ENCODE measurements at regions not wholly inside any gene's neighbourhood (a gene's known extent, or its start where the extent isn't known, plus 50 kb on each side); places are given as distances from the start of the nearest gene placed in this dataset.
"Not testable (repeated sequence)": the region's sequence is repeated elsewhere in the genome, so short reads cannot be mapped to it uniquely, and the experiment has no call there.

DNA sequence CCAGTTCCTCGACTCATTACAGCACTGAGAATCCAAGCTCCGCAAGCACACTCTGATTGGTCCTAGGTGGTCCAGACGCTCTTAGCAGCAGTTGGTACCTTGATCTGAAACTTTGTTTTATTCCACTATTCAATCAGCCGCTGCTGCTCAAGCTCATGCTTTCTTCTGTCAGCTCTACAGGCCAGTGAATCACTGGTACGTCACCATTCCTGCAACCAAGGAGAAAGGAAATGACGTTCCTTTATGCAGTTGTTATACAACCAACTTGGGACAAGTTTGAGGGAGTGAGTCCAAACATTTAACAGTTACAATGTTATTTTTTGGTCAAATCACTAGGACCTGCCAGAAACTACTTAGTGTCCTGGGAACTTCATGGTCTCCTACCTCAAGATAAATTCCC, 398.8 kb upstream of the TMEFF2 start:
- DNase-seq (ENCODE audit: low spot score) = no peak

GRCh38 chr2:192591617-192592016, 396.9 kb upstream of the TMEFF2 start:
- no peak for DNase-seq (ENCODE audit: low spot score)

- no peak for DNase-seq (ENCODE audit: low spot score)
These were observed 390.7 kb upstream of the TMEFF2 start for GRCh38 chr2:192585418-192585817.

GRCh38 chr2:192584976-192585375, 390.2 kb upstream of the TMEFF2 start:
- no peak for DNase-seq (ENCODE audit: low spot score)

GRCh38 chr2:192579965-192580700, 385.4 kb upstream of the TMEFF2 start:
- no peak for DNase-seq (ENCODE audit: low spot score)

DNA sequence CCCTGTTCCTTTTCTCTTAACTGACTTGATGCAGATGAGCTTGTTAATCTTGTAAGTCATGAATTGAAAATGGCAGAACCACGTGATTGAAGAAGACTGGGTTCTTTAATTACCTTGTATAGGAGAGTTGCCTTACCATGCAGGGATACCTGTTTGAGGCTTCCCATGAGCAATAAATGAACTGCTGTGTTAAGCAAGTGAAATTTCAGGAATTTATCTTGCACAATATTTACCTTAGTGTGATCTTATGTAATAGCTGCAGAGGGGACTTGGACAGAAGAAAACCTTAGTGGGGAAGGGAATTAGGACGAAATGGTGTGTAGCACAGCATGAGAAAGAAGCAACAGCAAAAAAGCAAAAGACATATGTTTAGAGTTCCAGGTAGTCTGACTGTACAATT, 384.0 kb upstream of the TMEFF2 start:
- peak; percentile 30 for DNase-seq (ENCODE audit: low spot score)

GRCh38 chr2:192577706-192578105, 383.0 kb upstream of the TMEFF2 start:
- DNase-seq (ENCODE audit: low spot score) = no peak

GRCh38 chr2:192574552-192574951, 379.8 kb upstream of the TMEFF2 start:
- no peak for DNase-seq (ENCODE audit: low spot score)

GRCh38 chr2:192571636-192572035, 376.9 kb upstream of the TMEFF2 start:
- no peak for DNase-seq (ENCODE audit: low spot score)

GRCh38 chr2:192570788-192571187, 376.1 kb upstream of the TMEFF2 start:
- DNase-seq (ENCODE audit: low spot score) = no peak

DNA sequence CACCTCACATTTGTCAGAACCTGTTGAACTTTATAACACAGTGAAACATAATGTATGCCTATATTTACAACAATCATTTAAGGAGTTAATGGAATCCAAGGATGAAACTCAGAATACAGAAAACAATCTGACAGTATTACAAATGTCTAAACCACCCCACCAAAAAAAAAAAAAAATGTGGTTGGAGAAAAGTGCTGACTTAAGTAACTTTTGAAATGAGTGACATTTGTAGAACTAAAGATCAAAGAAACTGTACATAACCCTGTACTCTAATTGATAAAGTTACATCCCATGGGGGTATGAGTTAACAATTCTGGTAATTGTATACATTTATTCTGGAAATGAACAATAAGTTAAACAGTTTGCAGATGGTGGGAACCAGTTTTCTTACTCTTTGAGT, 372.1 kb upstream of the TMEFF2 start:
- no peak for DNase-seq (ENCODE audit: low spot score)

- DNase-seq (ENCODE audit: low spot score) = no peak
These were observed 365.6 kb upstream of the TMEFF2 start for GRCh38 chr2:192560326-192560725.

- DNase-seq (ENCODE audit: low spot score) = no peak
These were observed 364.9 kb upstream of the TMEFF2 start for GRCh38 chr2:192559587-192559986.

DNA sequence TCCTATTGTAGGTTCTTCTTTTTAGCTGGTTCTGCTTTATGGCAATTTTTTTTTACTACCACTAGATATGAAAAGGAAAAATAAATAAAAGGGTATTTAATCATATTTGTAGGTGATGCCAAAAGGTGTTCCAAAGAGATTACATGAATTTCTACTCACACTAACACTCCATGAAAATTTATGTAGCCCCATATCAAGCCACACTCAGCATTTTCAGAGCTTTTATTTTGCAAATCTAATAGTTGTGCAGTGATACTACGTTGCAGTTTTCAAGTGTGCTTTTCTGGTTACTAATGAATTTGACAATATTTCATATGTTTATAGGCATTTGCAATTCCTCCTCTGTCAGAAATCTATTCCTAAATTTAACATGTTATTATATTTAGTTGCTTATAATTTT, 363.9 kb upstream of the TMEFF2 start:
- no peak for DNase-seq (ENCODE audit: low spot score)

GRCh38 chr2:192555740-192556139, 361.0 kb upstream of the TMEFF2 start:
- DNase-seq (ENCODE audit: low spot score) = no peak

- DNase-seq (ENCODE audit: low spot score) = no peak
These were observed 357.0 kb upstream of the TMEFF2 start for GRCh38 chr2:192551760-192552159.

DNA sequence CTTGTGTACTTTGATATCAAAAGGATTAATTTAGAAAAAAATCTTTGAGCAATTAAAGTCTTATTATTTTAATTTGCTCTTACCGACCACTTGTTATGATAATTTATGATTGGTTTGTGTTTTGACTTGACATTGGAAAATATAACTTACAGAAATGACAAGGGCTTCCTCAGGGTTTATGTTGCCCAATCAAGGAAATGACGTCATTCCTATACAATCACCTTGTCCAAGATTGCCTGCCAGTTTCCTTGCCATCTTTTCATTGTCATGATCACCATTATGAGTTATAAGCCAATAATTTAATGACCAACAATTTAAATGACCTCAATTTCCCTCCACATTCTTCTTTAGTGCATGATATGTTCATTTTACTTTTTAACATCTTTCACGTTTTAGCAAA, 351.8 kb upstream of the TMEFF2 start:
- no peak for DNase-seq (ENCODE audit: low spot score)

GRCh38 chr2:192544371-192544955, 349.7 kb upstream of the TMEFF2 start:
- DNase-seq (ENCODE audit: low spot score) = no peak

- not testable (repeated sequence) for DNase-seq (ENCODE audit: low spot score)
These were observed 347.7 kb upstream of the TMEFF2 start for GRCh38 chr2:192542148-192543066.

DNA sequence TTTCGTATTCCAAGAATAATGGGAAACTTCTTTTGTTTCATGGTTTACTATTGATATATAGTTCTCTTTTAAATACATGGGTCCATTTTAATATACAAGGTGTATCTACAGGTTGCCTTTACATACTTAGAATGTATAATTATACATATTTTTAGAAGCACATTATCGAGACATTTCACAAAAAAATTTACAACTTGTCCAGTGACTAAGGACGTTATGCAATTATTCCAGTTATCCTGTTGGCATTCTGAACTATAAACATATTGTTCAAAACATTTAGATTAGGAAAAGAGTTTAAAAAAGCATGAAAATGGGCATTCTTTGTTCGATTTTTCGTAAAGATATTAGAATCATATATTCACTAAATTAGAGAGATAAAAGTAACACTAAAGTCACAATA, 344.6 kb upstream of the TMEFF2 start:
- no peak for DNase-seq (ENCODE audit: low spot score)

GRCh38 chr2:192536922-192537624, 342.3 kb upstream of the TMEFF2 start:
- DNase-seq (ENCODE audit: low spot score) = no peak

Data from HuH-7 (cell line).